HUES48 (cell line): ENCODE measurements at regions not wholly inside any gene's neighbourhood (a gene's known extent, or its start where the extent isn't known, plus 50 kb on each side); places are given as distances from the start of the nearest gene placed in this dataset.
"Not testable (repeated sequence)": the region's sequence is repeated elsewhere in the genome, so short reads cannot be mapped to it uniquely, and the experiment has no call there.

ENCODE experiments used
- H3K27ac ChIP-seq: one replicate; pipeline ENCODE4 v1.7.0; 2013; ENCODE audit warnings: low read depth, low read length, inconsistent platforms
- H3K27me3 ChIP-seq: 2 replicates; pipeline ENCODE4 v1.6.1; 2013; ENCODE audit warnings: mild to moderate bottlenecking, low read length; ENCODE audit not compliant: control insufficient read depth, insufficient read depth
- H3K36me3 ChIP-seq: 2 replicates; pipeline ENCODE4 v1.6.1; 2013; ENCODE audit warnings: low read length; ENCODE audit not compliant: control insufficient read depth, insufficient read depth
- H3K4me1 ChIP-seq: 2 replicates; pipeline ENCODE4 v1.6.1; 2013; ENCODE audit warnings: mild to moderate bottlenecking, low read length; ENCODE audit not compliant: control insufficient read depth, insufficient read depth
- H3K4me3 ChIP-seq: 2 replicates; pipeline ENCODE4 v1.5.1; 2013; ENCODE audit warnings: mild to moderate bottlenecking, low read depth, low read length
- H3K9ac ChIP-seq: 2 replicates; pipeline ENCODE4 v1.6.1; 2013; ENCODE audit warnings: mild to moderate bottlenecking, low read depth, low read length, moderate library complexity
- H3K9me3 ChIP-seq: 2 replicates; pipeline ENCODE4 v1.6.1; 2013; ENCODE audit warnings: low read length; ENCODE audit not compliant: control insufficient read depth, insufficient read depth

GRCh38 chr5:101782352-101783103, 513.6 kb downstream of the SLCO4C1 start:
- no peak overlapping the region for H3K27ac ChIP-seq
- H3K4me1 ChIP-seq, result 0 out of 2 replicates have a peak, but pooled peaks cover 2% of the 10 kb centered on the region
- peaks cover 31% of the 10 kb centered on the region for H3K27me3 ChIP-seq
- no peaks in the 10 kb centered on the region for H3K9me3 ChIP-seq
- H3K4me3 ChIP-seq, result no peak overlapping the region
- H3K36me3 ChIP-seq, result no peaks in the 10 kb centered on the region
- H3K9ac ChIP-seq, result no peak overlapping the region

DNA sequence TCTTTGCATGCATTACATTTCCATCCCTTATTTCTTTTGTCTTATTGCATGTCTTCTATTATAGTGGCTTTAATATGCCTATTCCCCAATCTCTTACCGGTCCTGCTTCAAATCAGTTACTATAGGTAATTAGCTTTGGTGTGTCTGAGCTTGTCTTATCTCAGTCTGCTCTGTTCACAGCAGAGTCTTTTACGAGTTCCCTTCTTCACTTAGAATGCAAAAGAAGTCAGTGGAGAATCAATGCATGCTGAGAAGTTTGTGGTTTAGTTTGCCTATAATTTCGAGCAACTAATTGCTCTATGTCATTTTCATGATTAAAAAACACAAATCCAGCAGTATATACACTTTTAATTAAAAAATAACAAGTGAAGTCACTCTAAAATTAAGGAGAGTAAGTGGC, 545.0 kb downstream of the SLCO4C1 start:
- Histone ChIP-seq H3K27ac (no peak overlapping the region), H3K36me3 (no peaks in the 10 kb centered on the region), H3K27me3 (no peaks in the 10 kb centered on the region), H3K4me3 (no peak overlapping the region), H3K9ac (no peak overlapping the region), H3K4me1 (peaks cover 1% of the 10 kb centered on the region; the same call in 1 of the 2 replicates), H3K9me3 (no peaks in the 10 kb centered on the region)

GRCh38 chr5:101743000-101743399, 553.1 kb downstream of the SLCO4C1 start:
- H3K36me3 ChIP-seq, H3K4me1 ChIP-seq, H3K9ac ChIP-seq, H3K9me3 ChIP-seq, H3K4me3 ChIP-seq, H3K27ac ChIP-seq, H3K27me3 ChIP-seq: not testable (repeated sequence)

- Histone ChIP-seq H3K4me3 (no peak overlapping the region), H3K9ac (no peak overlapping the region), H3K27me3 (no peaks in the 10 kb centered on the region), H3K4me1 (peaks cover 8% of the 10 kb centered on the region; the same call in 1 of the 2 replicates), H3K27ac (no peak overlapping the region), H3K9me3 (no peaks in the 10 kb centered on the region), H3K36me3 (no peaks in the 10 kb centered on the region)
Observed at GRCh38 chr5:101728933-101729332, 567.2 kb downstream of the SLCO4C1 start.

DNA sequence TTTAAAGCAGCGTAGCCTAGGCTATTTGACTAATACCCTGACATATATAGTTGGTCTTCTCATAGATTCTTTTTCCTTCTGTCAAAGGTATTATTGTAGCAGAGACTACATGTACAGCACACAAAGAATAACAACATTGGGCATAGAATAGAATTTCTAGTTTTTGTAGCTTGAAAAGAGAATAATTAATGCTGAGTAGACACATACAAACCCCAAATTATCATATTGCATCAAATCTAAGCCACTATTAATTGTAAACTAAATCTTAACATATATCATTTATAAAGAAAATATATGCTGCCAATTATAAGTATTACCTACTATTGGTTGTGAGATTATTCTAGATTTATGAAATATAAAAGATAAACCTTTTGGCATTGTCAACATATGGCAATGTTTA, 574.5 kb downstream of the SLCO4C1 start:
- H3K4me3 ChIP-seq, result no peak overlapping the region
- no peak overlapping the region for H3K27ac ChIP-seq
- no peaks in the 10 kb centered on the region for H3K27me3 ChIP-seq
- H3K9ac ChIP-seq, result no peak overlapping the region
- no peaks in the 10 kb centered on the region for H3K36me3 ChIP-seq
- no peaks in the 10 kb centered on the region for H3K9me3 ChIP-seq
- H3K4me1 ChIP-seq, result peaks cover 28% of the 10 kb centered on the region

DNA sequence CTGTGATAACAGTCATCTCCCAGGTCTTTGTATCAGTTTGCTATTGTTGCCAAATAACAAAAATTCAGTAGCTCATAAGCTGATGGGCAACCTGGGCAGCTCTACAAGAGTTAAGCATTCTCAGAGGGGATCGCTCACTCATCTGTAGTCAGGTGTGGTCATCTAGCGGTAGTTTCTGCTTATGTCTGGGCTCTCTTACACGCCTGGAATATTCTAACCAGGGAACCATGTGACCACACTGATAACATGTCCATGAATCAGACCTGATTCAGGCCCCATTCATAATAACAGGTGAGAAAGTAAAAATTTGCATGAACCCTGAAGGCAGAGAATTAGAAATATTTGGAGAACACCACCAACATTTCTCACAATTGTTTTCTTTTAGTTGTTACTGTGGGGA, 576.1 kb downstream of the SLCO4C1 start:
- Histone ChIP-seq H3K27ac (no peak overlapping the region), H3K4me3 (no peak overlapping the region), H3K9ac (no peak overlapping the region), H3K4me1 (peaks cover 28% of the 10 kb centered on the region), H3K27me3 (no peaks in the 10 kb centered on the region), H3K9me3 (no peaks in the 10 kb centered on the region), H3K36me3 (no peaks in the 10 kb centered on the region)

DNA sequence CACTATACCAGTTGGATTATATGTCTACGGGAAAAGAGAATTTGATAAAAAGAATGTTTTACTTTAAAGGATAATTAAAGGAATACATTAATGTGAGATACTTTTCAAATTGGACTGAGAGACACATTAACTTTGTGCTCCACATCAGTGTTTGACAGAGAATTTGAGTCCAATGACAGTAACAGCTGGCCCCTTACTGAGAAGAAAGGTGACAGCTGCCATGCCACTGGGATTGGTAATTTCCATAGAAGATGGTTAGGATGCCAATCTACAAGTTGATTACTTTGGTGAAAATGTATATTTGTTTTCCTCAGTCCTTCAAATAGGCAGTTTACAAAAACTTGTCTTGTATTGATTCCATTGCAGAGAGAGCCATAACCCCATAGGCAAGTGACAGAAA, 578.4 kb downstream of the SLCO4C1 start:
- no peak overlapping the region for H3K4me3 ChIP-seq
- no peak overlapping the region for H3K27ac ChIP-seq
- peaks cover 28% of the 10 kb centered on the region for H3K4me1 ChIP-seq
- H3K9me3 ChIP-seq, result no peaks in the 10 kb centered on the region
- no peaks in the 10 kb centered on the region for H3K36me3 ChIP-seq
- no peak overlapping the region for H3K9ac ChIP-seq
- no peaks in the 10 kb centered on the region for H3K27me3 ChIP-seq

DNA sequence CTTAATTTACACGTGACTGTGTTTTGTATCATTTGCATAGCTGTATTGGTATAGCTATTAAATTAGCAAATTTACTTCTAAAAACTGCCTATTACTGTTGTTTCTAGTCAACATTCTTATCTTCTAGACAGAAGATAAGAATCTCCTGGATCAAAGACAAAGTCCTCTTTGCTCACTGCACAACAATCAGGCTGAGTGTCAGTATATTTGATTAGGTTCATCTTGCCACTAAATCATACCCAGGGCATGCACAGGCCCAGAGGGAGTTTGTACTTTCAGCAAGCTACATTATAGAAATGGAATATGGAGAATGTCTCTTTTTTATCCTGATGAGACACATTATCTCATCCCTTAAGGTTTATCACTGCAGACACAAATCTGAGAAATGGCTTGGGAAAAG, 579.1 kb downstream of the SLCO4C1 start:
- Histone ChIP-seq H3K9ac (no peak overlapping the region), H3K36me3 (no peaks in the 10 kb centered on the region), H3K27me3 (no peaks in the 10 kb centered on the region), H3K4me1 (peaks cover 20% of the 10 kb centered on the region), H3K9me3 (no peaks in the 10 kb centered on the region), H3K4me3 (no peak overlapping the region), H3K27ac (no peak overlapping the region)

GRCh38 chr5:101715790-101716189, 580.3 kb downstream of the SLCO4C1 start:
- H3K27me3 ChIP-seq, H3K27ac ChIP-seq, H3K9me3 ChIP-seq, H3K36me3 ChIP-seq, H3K9ac ChIP-seq, H3K4me3 ChIP-seq: not testable (repeated sequence)
- H3K4me1 ChIP-seq, result peaks cover 17% of the 10 kb centered on the region

DNA sequence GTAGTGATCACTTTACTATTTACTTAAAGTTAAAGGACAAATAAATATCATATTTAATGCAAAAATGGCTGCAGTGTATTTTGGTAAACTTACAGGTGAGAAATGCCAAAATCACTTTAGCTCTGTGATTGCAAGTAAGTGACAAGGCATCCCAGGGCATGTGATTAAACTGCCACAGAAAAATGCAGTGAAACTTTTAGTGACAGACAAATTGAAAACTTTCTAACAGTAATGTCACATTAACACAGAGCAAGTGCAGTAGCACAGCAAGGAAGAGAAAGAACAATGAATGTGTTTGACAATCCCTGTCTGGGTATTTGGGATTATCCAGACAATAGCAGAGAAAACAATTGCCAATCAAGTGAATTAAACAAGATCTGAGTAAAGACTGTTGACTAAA, 606.8 kb downstream of the SLCO4C1 start:
- Histone ChIP-seq H3K4me3 (no peak overlapping the region), H3K4me1 (peaks cover 31% of the 10 kb centered on the region), H3K27me3 (no peaks in the 10 kb centered on the region), H3K36me3 (no peaks in the 10 kb centered on the region), H3K9me3 (no peaks in the 10 kb centered on the region), H3K9ac (no peak overlapping the region), H3K27ac (no peak overlapping the region)

GRCh38 chr5:101688156-101688555, 607.9 kb downstream of the SLCO4C1 start:
- Histone ChIP-seq H3K4me1 (peaks cover 31% of the 10 kb centered on the region), H3K27me3 (no peaks in the 10 kb centered on the region), H3K27ac (no peak overlapping the region), H3K9me3 (no peaks in the 10 kb centered on the region), H3K9ac (no peak overlapping the region), H3K36me3 (no peaks in the 10 kb centered on the region), H3K4me3 (no peak overlapping the region)
